T-helper 2 cell treated with Interferon-gamma antibody and Interleukin-4, amounts not matched to agents 100 ng/mL and 5 ng/mL, for 36 hours (primary cell): ENCODE measurements at regions not wholly inside any gene's neighbourhood (a gene's known extent, or its start where the extent isn't known, plus 50 kb on each side); places are given as distances from the start of the nearest gene placed in this dataset.
"Not testable (repeated sequence)": the region's sequence is repeated elsewhere in the genome, so short reads cannot be mapped to it uniquely, and the experiment has no call there.

Experiments
- intact Hi-C: fragments of 100-400 bp; cut with micrococcal nuclease; formaldehyde crosslinking; loops from one replicate; pipeline ENCODE4 v1.15.1; 2023

- intact Hi-C loops = not testable (repeated sequence)
Observed at GRCh38 chr16:22436823-22437652, 62.6 kb upstream of the CDR2 start.

GRCh38 chr16:22436326-22436822, 62.0 kb upstream of the CDR2 start:
- intact Hi-C loops = not testable (repeated sequence)

- intact Hi-C loops = not testable (repeated sequence)
Observed at GRCh38 chr16:22431314-22431713, 56.9 kb upstream of the CDR2 start.

GRCh38 chr16:22428654-22429053, 54.2 kb upstream of the CDR2 start:
- intact Hi-C loops = loop anchor here (10.0 kb wide), 1 partner anchor 104 kb away; no protein-coding TSS in a partner anchor

- intact Hi-C loops = loop anchor here (10.0 kb wide), 1 partner anchor 103 kb away; no protein-coding TSS in a partner anchor
Observed at GRCh38 chr16:22427556-22427955, 53.1 kb upstream of the CDR2 start.

GRCh38 chr16:22425847-22426246, 51.4 kb upstream of the CDR2 start:
- intact Hi-C loops = loop anchor here (10.0 kb wide), 1 partner anchor 101 kb away; no protein-coding TSS in a partner anchor

GRCh38 chr16:22425036-22425801, 50.8 kb upstream of the CDR2 start:
- intact Hi-C loops = loop anchor here (10.0 kb wide), 1 partner anchor 100 kb away; no protein-coding TSS in a partner anchor

- intact Hi-C loops = loop anchor here (10.0 kb wide), 1 partner anchor 100 kb away; no protein-coding TSS in a partner anchor
Observed at GRCh38 chr16:22424161-22424937, 49.9 kb upstream of the CDR2 start.
